ENCODE measurements at regions not wholly inside any gene's neighbourhood (a gene's known extent, or its start where the extent isn't known, plus 50 kb on each side); places are given as distances from the start of the nearest gene placed in this dataset.
A peak's percentile ranks its signal among the peaks of the same experiment; 100 is the strongest.
"Not testable (repeated sequence)": the region's sequence is repeated elsewhere in the genome, so short reads cannot be mapped to it uniquely, and the experiment has no call there.

- DNase-seq (ENCODE audit: low read depth), result peak; percentile 47
Observed at GRCh38 chr18:2111456-2111855, 459.8 kb downstream of the METTL4 start.

- peak; percentile 58 for DNase-seq (ENCODE audit: low read depth)
Observed at GRCh38 chr18:2112435-2113045, 458.8 kb downstream of the METTL4 start.

GRCh38 chr18:2114289-2114688 is 457.0 kb downstream of the METTL4 start:
- DNase-seq (ENCODE audit: low read depth), result no peak

- peak; percentile 35 for DNase-seq (ENCODE audit: low read depth)
Observed at GRCh38 chr18:2114765-2115164, 456.5 kb downstream of the METTL4 start.

- peak; percentile 34 for DNase-seq (ENCODE audit: low read depth)
Observed at GRCh38 chr18:2121224-2121623, 450.1 kb downstream of the METTL4 start.

GRCh38 chr18:2123077-2123476 is 448.2 kb downstream of the METTL4 start:
- no peak for DNase-seq (ENCODE audit: low read depth)

- DNase-seq (ENCODE audit: low read depth), result no peak
Observed at GRCh38 chr18:2134364-2134763, 436.9 kb downstream of the METTL4 start.

GRCh38 chr18:2135309-2135708 is 436.0 kb downstream of the METTL4 start:
- DNase-seq (ENCODE audit: low read depth), result no peak

- no peak for DNase-seq (ENCODE audit: low read depth)
Observed at GRCh38 chr18:2138552-2138951, 432.8 kb downstream of the METTL4 start.

GRCh38 chr18:2139691-2140090 is 431.6 kb downstream of the METTL4 start:
- DNase-seq (ENCODE audit: low read depth), result peak; percentile 93

- no peak for DNase-seq (ENCODE audit: low read depth)
Observed at GRCh38 chr18:2143636-2144035, 427.7 kb downstream of the METTL4 start.

- DNase-seq (ENCODE audit: low read depth), result no peak
Observed at GRCh38 chr18:2144811-2145210, 426.5 kb downstream of the METTL4 start.

GRCh38 chr18:2146092-2146491 is 425.2 kb downstream of the METTL4 start:
- no peak for DNase-seq (ENCODE audit: low read depth)

GRCh38 chr18:2146754-2147153 is 424.6 kb downstream of the METTL4 start:
- no peak for DNase-seq (ENCODE audit: low read depth)

GRCh38 chr18:2147476-2148230 is 423.7 kb downstream of the METTL4 start:
- no peak for DNase-seq (ENCODE audit: low read depth)

GRCh38 chr18:2148823-2149222 is 422.5 kb downstream of the METTL4 start:
- DNase-seq (ENCODE audit: low read depth), result no peak

GRCh38 chr18:2150566-2150965 is 420.7 kb downstream of the METTL4 start:
- DNase-seq (ENCODE audit: low read depth), result peak; percentile 23

- no peak for DNase-seq (ENCODE audit: low read depth)
Observed at GRCh38 chr18:2154278-2154677, 417.0 kb downstream of the METTL4 start.

GRCh38 chr18:2164644-2165550 is 406.4 kb downstream of the METTL4 start:
- DNase-seq (ENCODE audit: low read depth), result no peak

GRCh38 chr18:2166876-2167275 is 404.4 kb downstream of the METTL4 start:
- not testable (repeated sequence) for DNase-seq (ENCODE audit: low read depth)

- no peak for DNase-seq (ENCODE audit: low read depth)
Observed at GRCh38 chr18:2168022-2168421, 403.3 kb downstream of the METTL4 start.

GRCh38 chr18:2169656-2170055 is 401.6 kb downstream of the METTL4 start:
- DNase-seq (ENCODE audit: low read depth), result peak; percentile 50

All from renal cortical epithelial cell (primary cell).